A204.1 (cell line): ENCODE measurements at regions not wholly inside any gene's neighbourhood (a gene's known extent, or its start where the extent isn't known, plus 50 kb on each side); places are given as distances from the start of the nearest gene placed in this dataset.

ENCODE experiments used
- FAIRE-seq: peaks from 2 replicates; lab custom pipeline; 2012; peaks lifted over from hg19 to GRCh38; lab: Jason Lieb, UNC

DNA sequence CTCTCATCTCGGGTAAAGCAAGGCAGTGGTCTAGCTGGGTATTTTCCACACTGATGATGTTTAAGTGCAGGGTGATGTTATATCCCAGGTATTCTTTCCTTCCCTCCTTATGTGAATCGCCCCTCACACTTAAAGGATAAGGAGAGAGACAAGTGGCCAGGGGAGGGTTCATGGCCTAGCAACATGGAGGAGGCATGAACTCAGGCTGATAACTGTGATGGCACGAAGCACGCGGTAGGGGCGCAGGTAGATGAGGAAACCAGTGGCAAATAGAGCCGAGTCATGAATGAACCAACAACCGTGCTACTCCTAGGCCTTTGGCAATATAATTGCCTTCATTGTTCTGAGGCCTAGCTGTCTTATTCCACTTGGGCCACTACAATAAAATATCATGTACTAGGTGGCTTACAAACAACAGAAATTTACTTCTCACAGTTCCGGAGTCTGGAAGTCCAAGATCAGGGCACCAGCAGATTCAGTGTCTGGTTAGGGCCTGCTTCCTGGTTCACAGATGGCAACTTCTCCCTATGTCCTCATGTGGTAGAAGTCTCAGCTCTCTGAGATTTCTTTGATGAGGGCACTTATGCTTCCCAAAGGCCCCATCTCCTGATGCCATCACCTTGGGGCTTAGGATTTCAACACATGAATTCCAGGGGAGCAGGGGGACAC, 56.0 kb upstream of the PIK3CG start:
- FAIRE-seq, result no peak

DNA sequence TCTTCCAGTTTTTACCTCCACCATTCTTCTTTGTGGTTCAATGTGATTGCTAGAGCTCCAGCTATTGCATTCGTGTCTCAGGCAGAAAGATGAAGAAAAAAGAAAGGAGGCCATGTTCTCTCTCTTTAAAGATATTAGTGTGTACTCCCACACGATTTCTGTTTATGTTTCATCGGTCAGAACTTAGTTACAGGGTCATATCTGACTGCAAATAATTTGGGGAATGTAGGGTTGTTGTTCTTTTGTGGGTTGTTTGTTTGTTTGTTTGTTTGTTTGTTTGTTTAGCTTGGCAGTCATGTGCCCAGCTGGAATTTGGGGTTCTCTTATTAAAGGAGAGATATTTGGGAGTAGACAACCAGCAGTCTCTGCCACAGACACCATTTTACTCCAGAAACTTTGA, 53.6 kb upstream of the PIK3CG start:
- FAIRE-seq, result no peak

DNA sequence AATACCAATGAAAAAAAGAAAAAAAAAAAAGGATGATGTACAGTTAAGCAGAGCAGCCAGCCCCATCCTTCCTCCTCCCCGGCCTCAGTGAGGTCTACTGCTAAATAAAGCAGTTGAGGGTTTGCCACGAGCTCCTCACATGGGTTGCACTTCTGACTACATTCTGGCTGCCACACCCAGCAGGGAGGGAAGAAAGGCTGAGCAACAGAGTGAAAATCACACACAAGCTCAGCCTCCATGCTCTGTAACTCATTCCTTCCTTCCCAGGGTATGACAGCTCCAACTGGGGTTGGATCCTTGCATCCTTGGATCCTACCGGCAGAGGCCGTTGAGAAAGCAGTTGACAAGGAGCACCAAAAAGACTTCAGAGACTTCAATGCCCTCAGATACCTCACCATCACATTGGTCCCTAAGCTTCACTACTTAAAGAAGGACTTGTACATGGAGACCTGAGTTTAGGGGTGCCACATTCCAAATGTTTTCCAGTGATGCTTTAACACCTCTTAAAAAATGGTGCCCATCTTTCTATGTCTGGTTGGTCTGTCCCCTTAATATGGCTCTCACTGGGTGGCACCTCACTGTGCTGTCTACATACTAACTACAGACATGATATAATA, 52.9 kb upstream of the PIK3CG start:
- FAIRE-seq, result no peak

DNA sequence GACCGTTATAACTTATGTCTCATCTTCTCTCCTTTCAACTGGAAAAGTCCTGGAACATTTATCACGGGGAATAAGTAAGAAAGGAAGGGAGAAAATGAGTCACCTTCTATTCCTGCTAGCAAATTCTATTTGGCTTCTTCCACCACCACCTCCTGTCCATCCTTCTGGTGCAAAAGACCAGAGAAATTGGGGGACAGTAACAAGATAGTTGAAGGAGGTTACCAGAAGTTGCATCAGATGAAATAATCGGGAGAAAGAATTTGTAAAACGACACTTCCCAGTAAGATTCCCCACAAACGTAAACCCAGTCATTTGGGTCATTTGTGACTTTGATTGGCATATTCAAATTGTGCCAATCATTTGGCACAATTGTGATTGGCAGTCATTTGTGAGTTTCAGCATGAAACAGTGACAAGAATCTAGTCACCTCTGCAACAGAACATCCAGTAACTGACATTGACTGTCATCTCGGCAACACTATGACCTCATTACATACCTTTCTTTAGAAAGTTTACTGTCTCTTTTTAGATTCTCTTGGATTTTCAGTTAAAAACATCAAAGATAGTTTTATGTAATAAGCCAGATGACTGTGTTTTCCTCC, 51.3 kb upstream of the PIK3CG start:
- no peak for FAIRE-seq

GRCh38 chr7:106814887-106815286, 50.2 kb upstream of the PIK3CG start:
- no peak for FAIRE-seq
